ENCODE measurements at regions not wholly inside any gene's neighbourhood (a gene's known extent, or its start where the extent isn't known, plus 50 kb on each side); places are given as distances from the start of the nearest gene placed in this dataset.

- no peak overlapping the region for H3K4me3 ChIP-seq (ENCODE audit: low read depth, low read length)
- peak; percentile 54 for DNase-seq (ENCODE audit: low read depth)
- TF ChIP-seq, protein P1, sequence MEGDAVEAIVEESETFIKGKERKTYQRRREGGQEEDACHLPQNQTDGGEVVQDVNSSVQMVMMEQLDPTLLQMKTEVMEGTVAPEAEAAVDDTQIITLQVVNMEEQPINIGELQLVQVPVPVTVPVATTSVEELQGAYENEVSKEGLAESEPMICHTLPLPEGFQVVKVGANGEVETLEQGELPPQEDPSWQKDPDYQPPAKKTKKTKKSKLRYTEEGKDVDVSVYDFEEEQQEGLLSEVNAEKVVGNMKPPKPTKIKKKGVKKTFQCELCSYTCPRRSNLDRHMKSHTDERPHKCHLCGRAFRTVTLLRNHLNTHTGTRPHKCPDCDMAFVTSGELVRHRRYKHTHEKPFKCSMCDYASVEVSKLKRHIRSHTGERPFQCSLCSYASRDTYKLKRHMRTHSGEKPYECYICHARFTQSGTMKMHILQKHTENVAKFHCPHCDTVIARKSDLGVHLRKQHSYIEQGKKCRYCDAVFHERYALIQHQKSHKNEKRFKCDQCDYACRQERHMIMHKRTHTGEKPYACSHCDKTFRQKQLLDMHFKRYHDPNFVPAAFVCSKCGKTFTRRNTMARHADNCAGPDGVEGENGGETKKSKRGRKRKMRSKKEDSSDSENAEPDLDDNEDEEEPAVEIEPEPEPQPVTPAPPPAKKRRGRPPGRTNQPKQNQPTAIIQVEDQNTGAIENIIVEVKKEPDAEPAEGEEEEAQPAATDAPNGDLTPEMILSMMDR (IDR thresholded peaks at IDR 0.05; ENCODE audit: insufficient read depth, low read depth, low read length, missing control alignments), result peak; percentile 13
These were observed 50.1 kb upstream of the TTC39B start for GRCh38 chr9:15357050-15357653.

Measured in GM12865 (cell line).